Left lung (tissue), 4 donors: ENCODE measurements at regions not wholly inside any gene's neighbourhood (a gene's known extent, or its start where the extent isn't known, plus 50 kb on each side); places are given as distances from the start of the nearest gene placed in this dataset.

Experiments used
- ATAC-seq: fragments of 200-7000 bp; cut with Tn5 transposase; one replicate; pipeline ENCODE4 v1.9.1; 2020; ENCODE audit warnings: moderate library complexity
- DNase-seq, 4 donors: peaks; one replicate each; pipeline ENCODE4 v3.0.0-alpha.2; 2013 to 2020
- H3K27ac ChIP-seq, 2 donors: fragments of 200-600 bp; sonication (generic) in 1 of 2; one replicate each; pipeline versions ENCODE4 v1.5.0 to v1.8.0; 2020 to 2021
- H3K27me3 ChIP-seq, 2 donors: fragments of 200-600 bp; sonication (generic) in 1 of 2; one replicate each; pipeline versions ENCODE4 v1.5.0 to v1.8.0; 2020 to 2021
- H3K36me3 ChIP-seq, 2 donors: fragments of 200-600 bp; sonication (generic) in 1 of 2; one replicate each; pipeline versions ENCODE4 v1.5.0 to v1.8.0; 2020 to 2021
- H3K4me1 ChIP-seq, 2 donors: fragments of 200-600 bp; one replicate each; pipeline ENCODE4 v1.8.0; 2021
- H3K4me3 ChIP-seq, 2 donors: fragments of 200-600 bp; sonication (generic) in 1 of 2; one replicate each; pipeline versions ENCODE4 v1.5.0 to v1.8.0; 2020 to 2021; ENCODE audit warnings: mild to moderate bottlenecking in 1 of 2
- H3K9me3 ChIP-seq, 2 donors: fragments of 200-600 bp; sonication (generic) in 1 of 2; one replicate each; pipeline versions ENCODE4 v1.5.0 to v1.8.0; 2020 to 2021
- CTCF ChIP-seq, 2 donors: fragments of 200-600 bp; sonication (generic) in 1 of 2; IDR thresholded peaks; one replicate each; pipeline versions ENCODE4 v1.5.0 to v1.8.0; 2021; ENCODE audit warnings: antibody characterized with exemption in 2 of 2
- intact Hi-C, 2 donors: fragments of 100-400 bp; cut with DNase I; formaldehyde crosslinking; loops; one replicate each; pipeline versions ENCODE4 v1.11.2 to v1.14.2; 2022
- donor health status: DM: no; HTN: yes; CAD: no.
- donor health status: DM: no; HTN: no; CAD: no.

- Histone ChIP-seq H3K9me3 (no peaks in the 10 kb centered on the region), H3K4me1 (peaks cover 2 to 15% of the 10 kb centered on the region in 2 donors), H3K27me3 (peaks cover 0 to 27% of the 10 kb centered on the region in 2 donors), H3K36me3 (no peaks in the 10 kb centered on the region), H3K4me3 (no peak overlapping the region), H3K27ac (no peak overlapping the region)
- no peak for ATAC-seq
- TF ChIP-seq CTCF (IDR thresholded peaks at IDR 0.05) = no peak
- intact Hi-C loops = no loop called here
- no peak for DNase-seq
Observed at GRCh38 chr2:217246108-217246507, 386.2 kb upstream of the TNP1 start.

- peaks cover 2 to 15% of the 10 kb centered on the region in 2 donors for H3K4me1 ChIP-seq
- no peak overlapping the region for H3K27ac ChIP-seq
- H3K4me3 ChIP-seq = no peak overlapping the region
- peaks cover 0 to 23% of the 10 kb centered on the region in 2 donors for H3K27me3 ChIP-seq
- no peaks in the 10 kb centered on the region for H3K9me3 ChIP-seq
- intact Hi-C loops = no loop called here
- DNase-seq (no peak), ATAC-seq (no peak)
- H3K36me3 ChIP-seq = no peaks in the 10 kb centered on the region
- TF ChIP-seq CTCF (IDR thresholded peaks at IDR 0.05) = no peak
Observed at GRCh38 chr2:217244815-217245214, 385.0 kb upstream of the TNP1 start.

- Histone ChIP-seq H3K36me3 (no peaks in the 10 kb centered on the region), H3K4me1 (peaks cover 2 to 4% of the 10 kb centered on the region in 2 donors), H3K27ac (no peak overlapping the region), H3K27me3 (peaks cover 0 to 8% of the 10 kb centered on the region in 2 donors), H3K9me3 (no peaks in the 10 kb centered on the region), H3K4me3 (no peak overlapping the region)
- DNase-seq = no peak
- no peak for ATAC-seq
- intact Hi-C loops = no loop called here
- no peak for TF ChIP-seq CTCF (IDR thresholded peaks at IDR 0.05)
Observed at GRCh38 chr2:217242947-217243346, 383.1 kb upstream of the TNP1 start.

- TF ChIP-seq CTCF (IDR thresholded peaks at IDR 0.05) = no peak
- ATAC-seq = no peak
- peaks cover 0 to 53% of the 10 kb centered on the region in 2 donors for H3K27me3 ChIP-seq
- H3K9me3 ChIP-seq = peaks cover 0 to 2% of the 10 kb centered on the region in 2 donors
- H3K36me3 ChIP-seq = no peaks in the 10 kb centered on the region
- H3K4me3 ChIP-seq = no peak overlapping the region
- DNase-seq = no peak
- H3K27ac ChIP-seq = no peak overlapping the region
- H3K4me1 ChIP-seq = no peaks in the 10 kb centered on the region
- intact Hi-C loops = no loop called here
Observed at GRCh38 chr2:217231724-217232123, 371.9 kb upstream of the TNP1 start.

GRCh38 chr2:217231212-217231611 lies 371.3 kb upstream of the TNP1 start:
- intact Hi-C loops = no loop called here
- TF ChIP-seq CTCF (IDR thresholded peaks at IDR 0.05) = no peak
- H3K27ac ChIP-seq = no peak overlapping the region
- H3K4me1 ChIP-seq = no peaks in the 10 kb centered on the region
- H3K9me3 ChIP-seq = no peaks in the 10 kb centered on the region
- no peak overlapping the region for H3K4me3 ChIP-seq
- H3K36me3 ChIP-seq = no peaks in the 10 kb centered on the region
- peaks cover 0 to 58% of the 10 kb centered on the region in 2 donors for H3K27me3 ChIP-seq
- no peak for ATAC-seq
- DNase-seq = no peak
